ENCODE measurements at regions not wholly inside any gene's neighbourhood (a gene's known extent, or its start where the extent isn't known, plus 50 kb on each side); places are given as distances from the start of the nearest gene placed in this dataset.

DNA sequence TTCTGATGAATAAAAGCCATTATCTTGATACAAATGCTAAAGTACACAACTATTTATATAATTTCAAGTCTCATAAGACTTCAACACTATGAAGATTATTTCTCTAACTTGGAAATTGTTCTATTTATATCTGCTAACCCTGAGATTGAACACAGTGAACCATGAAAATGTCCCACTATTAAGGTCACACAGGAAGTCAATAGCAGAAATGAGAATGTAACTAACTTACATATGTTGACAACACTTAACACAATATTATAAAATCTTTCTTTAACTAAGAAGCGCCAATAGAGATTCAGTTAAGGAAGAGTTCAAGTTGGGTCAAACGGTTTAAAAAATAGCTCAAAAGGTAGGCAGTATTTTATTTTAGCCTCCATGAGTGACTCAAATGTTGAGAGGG is 551.8 kb upstream of the CBLB start:
- TF ChIP-seq, protein P1, sequence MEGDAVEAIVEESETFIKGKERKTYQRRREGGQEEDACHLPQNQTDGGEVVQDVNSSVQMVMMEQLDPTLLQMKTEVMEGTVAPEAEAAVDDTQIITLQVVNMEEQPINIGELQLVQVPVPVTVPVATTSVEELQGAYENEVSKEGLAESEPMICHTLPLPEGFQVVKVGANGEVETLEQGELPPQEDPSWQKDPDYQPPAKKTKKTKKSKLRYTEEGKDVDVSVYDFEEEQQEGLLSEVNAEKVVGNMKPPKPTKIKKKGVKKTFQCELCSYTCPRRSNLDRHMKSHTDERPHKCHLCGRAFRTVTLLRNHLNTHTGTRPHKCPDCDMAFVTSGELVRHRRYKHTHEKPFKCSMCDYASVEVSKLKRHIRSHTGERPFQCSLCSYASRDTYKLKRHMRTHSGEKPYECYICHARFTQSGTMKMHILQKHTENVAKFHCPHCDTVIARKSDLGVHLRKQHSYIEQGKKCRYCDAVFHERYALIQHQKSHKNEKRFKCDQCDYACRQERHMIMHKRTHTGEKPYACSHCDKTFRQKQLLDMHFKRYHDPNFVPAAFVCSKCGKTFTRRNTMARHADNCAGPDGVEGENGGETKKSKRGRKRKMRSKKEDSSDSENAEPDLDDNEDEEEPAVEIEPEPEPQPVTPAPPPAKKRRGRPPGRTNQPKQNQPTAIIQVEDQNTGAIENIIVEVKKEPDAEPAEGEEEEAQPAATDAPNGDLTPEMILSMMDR (IDR thresholded peaks at IDR 0.05), result no peak
- TF ChIP-seq POLR2A (IDR thresholded peaks at IDR 0.05), result no peak
